GM12878 (cell line): ENCODE measurements at regions not wholly inside any gene's neighbourhood (a gene's known extent, or its start where the extent isn't known, plus 50 kb on each side); places are given as distances from the start of the nearest gene placed in this dataset.

Experiments used
- ATAC-seq: fragments of 200-7000 bp; cut with Tn5 transposase; 3 replicates; pipeline ENCODE4 v1.9.1; 2020; ENCODE audit warnings: mild to moderate bottlenecking, moderate library complexity
- BruUV-seq: library from RNA; stranded (reverse); fragments of 400-500 nt; replicated peaks from 2 replicates; lab custom pipeline; 2021; lab: Mats Ljungman, UMichigan
- CTCF ChIA-PET: fragments of 300-600 bp; sonication (Branson Sonifier 250); formaldehyde crosslinking; extraction: SDS; loops from one replicate; lab custom pipeline; 2021; ENCODE audit warnings: inconsistent platforms; lab: Yijun Ruan, JAX
- POLR2A ChIA-PET: fragments of 350-600 bp; formaldehyde crosslinking; extraction: SDS; loops from one replicate; lab custom pipeline; 2021; ENCODE audit warnings: inconsistent platforms; lab: Charles Lee
- RAD21 ChIA-PET: fragments of 300-600 bp; sonication (Branson Sonifier 250); formaldehyde crosslinking; loops from one replicate; lab custom pipeline; 2023; ENCODE audit warnings: antibody characterized with exemption; ENCODE audit not compliant: unreplicated experiment; lab: Charles Lee
- SMC1A ChIA-PET: fragments of 300-600 bp; sonication (Branson Sonifier 250); formaldehyde crosslinking; loops from one replicate; lab custom pipeline; 2023; ENCODE audit not compliant: unreplicated experiment, uncharacterized antibody; lab: Charles Lee
- DNase-seq: peaks from one replicate; pipeline ENCODE4 v3.0.0-alpha.2; 2011; ENCODE audit warnings: low read depth, low spot score
- FAIRE-seq: peaks from 3 replicates; lab custom pipeline; 2011; peaks lifted over from hg19 to GRCh38; lab: Jason Lieb, UNC
- H2AFZ ChIP-seq: 2 replicates; pipeline ENCODE4 v1.6.0; 2011; ENCODE audit warnings: low read depth, low read length, control low read depth; ENCODE audit not compliant: control insufficient read depth
- H3K27ac ChIP-seq: 2 replicates; pipeline ENCODE4 v1.5.1; 2011; ENCODE audit warnings: control low read depth; ENCODE audit not compliant: control insufficient read depth, insufficient read depth
- H3K27me3 ChIP-seq, 2 experiments: replicated peaks in 1 of 2; 2 replicates each; pipeline versions ENCODE4 v1.6.0 to v1.6.1; 2011; ENCODE audit warnings: low read length in 1 of 2; ENCODE audit not compliant: control insufficient read depth in 2 of 2, insufficient read depth in 2 of 2
- H3K36me3 ChIP-seq, 2 experiments: 2 replicates each; pipeline ENCODE4 v1.5.1; 2011; ENCODE audit warnings: low read length in 1 of 2; ENCODE audit not compliant: control insufficient read depth in 2 of 2, insufficient read depth in 2 of 2
- H3K4me1 ChIP-seq: 2 replicates; pipeline ENCODE4 v1.6.1; 2011; ENCODE audit warnings: mild to moderate bottlenecking, low read length, moderate library complexity, mixed read lengths; ENCODE audit not compliant: control insufficient read depth, insufficient read depth
- H3K4me2 ChIP-seq: 2 replicates; pipeline ENCODE4 v1.6.0; 2011; ENCODE audit warnings: control low read depth; ENCODE audit not compliant: control insufficient read depth, insufficient read depth
- H3K4me3 ChIP-seq: fragments of 200-600 bp; sonication (generic); 2 replicates; pipeline ENCODE4 v1.5.1; 2016
- H3K79me2 ChIP-seq: 2 replicates; pipeline ENCODE4 v1.6.0; 2011; ENCODE audit warnings: low read length; ENCODE audit not compliant: control insufficient read depth, insufficient read depth
- H3K9ac ChIP-seq: 2 replicates; pipeline ENCODE4 v1.8.0; 2011; ENCODE audit warnings: low read length, control low read depth, mixed read lengths; ENCODE audit not compliant: control insufficient read depth, insufficient read depth
- H3K9me3 ChIP-seq: replicated peaks from 3 replicates; pipeline ENCODE4 v1.5.1; 2011; ENCODE audit warnings: mild to moderate bottlenecking, low read length; ENCODE audit not compliant: control insufficient read depth, insufficient read depth
- H4K20me1 ChIP-seq: 2 replicates; pipeline ENCODE4 v1.6.0; 2011; ENCODE audit not compliant: control insufficient read depth, insufficient read depth
- CEBPZ ChIP-seq: fragments of 150-350 bp; IDR thresholded peaks from 2 replicates; pipeline ENCODE4 v1.6.1; 2016; ENCODE audit warnings: low read depth, low read length
- EP300 ChIP-seq, 2 experiments: fragments of 150-350 bp in 1 of 2; IDR thresholded peaks; 2 replicates each; pipeline ENCODE4 v1.6.1; 2011 to 2012; ENCODE audit warnings: low read depth in 2 of 2, low read length in 2 of 2, borderline replicate concordance in 1 of 2, improper control_type of control experiment in 1 of 2, inconsistent platforms in 1 of 2; ENCODE audit not compliant: control insufficient read depth in 1 of 2
- LARP7 ChIP-seq: fragments of 450-650 bp; IDR thresholded peaks from 2 replicates; pipeline ENCODE4 v1.6.1; 2017; ENCODE audit warnings: mild to moderate bottlenecking
- NFYB ChIP-seq: IDR thresholded peaks from 2 replicates; pipeline ENCODE4 v1.6.1; 2011; ENCODE audit warnings: low read depth, mild to moderate bottlenecking, low read length, improper control_type of control experiment, moderate library complexity; ENCODE audit not compliant: insufficient read depth
- NR2F1 ChIP-seq: fragments of 450-650 bp; conservative IDR thresholded peaks from 2 replicates; pipeline ENCODE4 v1.6.1; 2017; ENCODE audit warnings: mild to moderate bottlenecking
- TAF1 ChIP-seq: IDR thresholded peaks from 2 replicates; pipeline ENCODE4 v1.6.1; 2011; ENCODE audit warnings: mild to moderate bottlenecking, low read depth, low read length, borderline replicate concordance
- ZBTB11 ChIP-seq: fragments of 450-650 bp; formaldehyde crosslinking; IDR thresholded peaks from 2 replicates; pipeline ENCODE4 v1.5.0; 2022; ENCODE audit warnings: mild to moderate bottlenecking, missing genetic modification characterization
- WGBS: methylation state at CpG from one replicate; pipeline ENCODE4 v1.1.6; 2016; ENCODE audit warnings: low lambda C conversion rate; ENCODE audit not compliant: insufficient replicate concordance, insufficient coverage; ENCODE audit errors: missing lambda C conversion rate; 5-methylcytosine and 5-hydroxymethylcytosine counted together
- in situ Hi-C: fragments of 300-500 bp; cut with MboI; formaldehyde crosslinking; loops from 9 replicates; pipeline ENCODE4 v1.14.3; 2018; ENCODE audit warnings: mixed read lengths
- intact Hi-C: fragments of 100-400 bp; cut with micrococcal nuclease; formaldehyde crosslinking; loops from one replicate; pipeline ENCODE4 v1.14.2; 2022; ENCODE audit not compliant: unreplicated experiment

- H3K9ac ChIP-seq, result no peak overlapping the region
- H3K4me1 ChIP-seq, result no peaks in the 10 kb centered on the region
- H2AFZ ChIP-seq, result no peak overlapping the region
- H3K36me3 ChIP-seq, result no peaks in the 10 kb centered on the region
- BruUV-seq, result no TSS peak
- H3K79me2 ChIP-seq, result no peaks in the 10 kb centered on the region
- H3K27me3 ChIP-seq, result no peaks in the 10 kb centered on the region
- H3K27ac ChIP-seq, result no peak overlapping the region
- H3K4me3 ChIP-seq, result no peak overlapping the region
- no peak for ATAC-seq
- POLR2A ChIA-PET, result no interaction called here
- no peaks in the 10 kb centered on the region for H4K20me1 ChIP-seq
- SMC1A ChIA-PET, result no interaction called here
- CTCF ChIA-PET, result interaction anchor here (1.2 to 4.0 kb wide), 4 partner anchors 8 to 373 kb away, joined by 3 to 33 read pairs (median 24); no protein-coding TSS in a partner anchor
- no peak overlapping the region for H3K4me2 ChIP-seq
- H3K9me3 ChIP-seq, result no peaks in the 10 kb centered on the region
- 75% methylated on average over 6 of the region's 6 CpGs for WGBS
- intact Hi-C loops, result no loop called here
- no peak for DNase-seq
- TF ChIP-seq LARP7, result no peak
- RAD21 ChIA-PET, result interaction anchor here (1.0 kb wide), 1 partner anchor 31 kb away, joined by 3 read pairs; no protein-coding TSS in a partner anchor
- in situ Hi-C loops, result no loop called here
- no peak for FAIRE-seq
These were observed 130.4 kb upstream of the RAI14 start for GRCh38 chr5:34525761-34526160.

- in situ Hi-C loops, result no loop called here
- Histone ChIP-seq H3K4me2 (no peak overlapping the region), H3K27me3 (no peaks in the 10 kb centered on the region), H3K27ac (no peak overlapping the region), H3K4me1 (no peaks in the 10 kb centered on the region), H3K4me3 (no peak overlapping the region), H3K9me3 (no peaks in the 10 kb centered on the region), H3K9ac (no peak overlapping the region), H2AFZ (no peak overlapping the region), H3K36me3 (no peaks in the 10 kb centered on the region), H3K79me2 (no peaks in the 10 kb centered on the region), H4K20me1 (no peaks in the 10 kb centered on the region)
- ATAC-seq, result no peak
- no peak for FAIRE-seq
- RAD21 ChIA-PET, result no interaction called here
- no peak for DNase-seq
- no TSS peak for BruUV-seq
- intact Hi-C loops, result no loop called here
- POLR2A ChIA-PET, result no interaction called here
- SMC1A ChIA-PET, result interaction anchor here (0.5 to 1.4 kb wide), 2 partner anchors 14 to 248 kb away, joined by 3 read pairs; no protein-coding TSS in a partner anchor
- WGBS, result 17% methylated on average over 3 of the region's 3 CpGs
- CTCF ChIA-PET, result interaction anchor here (0.6 to 3.9 kb wide), 6 partner anchors 11 to 477 kb away, joined by 3 to 18 read pairs (median 4); no protein-coding TSS in a partner anchor
- TF ChIP-seq EP300 (IDR thresholded peaks at IDR 0.05; ENCODE audit: borderline replicate concordance in 1 of 2, control insufficient read depth in 1 of 2, low read depth in 2 of 2, low read length in 2 of 2) (no peak), ZBTB11 (CRISPR knock-in tag) (no peak), NFYB (no peak), TAF1 (no peak), CEBPZ (no peak), NR2F1 (no peak)
These were observed 129.3 kb upstream of the RAI14 start for GRCh38 chr5:34526682-34527305.
